Thyroid gland (tissue), 4 donors: ENCODE measurements at regions not wholly inside any gene's neighbourhood (a gene's known extent, or its start where the extent isn't known, plus 50 kb on each side); places are given as distances from the start of the nearest gene placed in this dataset.

ENCODE experiments used
- CTCF ChIP-seq, 6 experiments: fragments of 200-600 bp in 3 of 6; fragments of 450-650 bp in 3 of 6; sonication (generic) in 3 of 6; IDR thresholded peaks; one replicate each; pipeline ENCODE4 v1.5.1; 2016 to 2019; ENCODE audit warnings: antibody characterized with exemption in 6 of 6, mild to moderate bottlenecking in 2 of 6, inconsistent platforms in 1 of 6, moderate library complexity in 1 of 6
- POLR2A ChIP-seq, 2 donors: fragments of 450-650 bp; IDR thresholded peaks; one replicate each; pipeline ENCODE4 v1.6.1; 2017; ENCODE audit warnings: antibody characterized with exemption in 2 of 2, mild to moderate bottlenecking in 2 of 2, moderate library complexity in 1 of 2

GRCh38 chr6:68273297-68273696 lies 361.8 kb upstream of the ADGRB3 start:
- TF ChIP-seq POLR2A (IDR thresholded peaks at IDR 0.05) (no peak), CTCF (IDR thresholded peaks at IDR 0.05) (no peak)
